Hepatocyte (in vitro differentiated cells): ENCODE measurements at regions not wholly inside any gene's neighbourhood (a gene's known extent, or its start where the extent isn't known, plus 50 kb on each side); places are given as distances from the start of the nearest gene placed in this dataset.

ENCODE experiments used
- DNase-seq: peaks from one replicate; pipeline ENCODE4 v3.0.0-alpha.2; 2016; ENCODE audit warnings: low spot score
- H2AFZ ChIP-seq: fragments of 200-600 bp; sonication (generic); 2 replicates; pipeline ENCODE4 v1.6.0; 2016; ENCODE audit warnings: antibody characterized with exemption, mild to moderate bottlenecking
- H3K27ac ChIP-seq: fragments of 200-600 bp; sonication (generic); 2 replicates; pipeline ENCODE4 v1.5.1; 2016; ENCODE audit warnings: mild to moderate bottlenecking
- H3K27me3 ChIP-seq: fragments of 200-600 bp; sonication (generic); 2 replicates; pipeline ENCODE4 v1.6.1; 2016
- H3K36me3 ChIP-seq: fragments of 200-600 bp; sonication (generic); replicated peaks from 2 replicates; pipeline ENCODE4 v1.5.1; 2016; ENCODE audit warnings: low read depth; ENCODE audit not compliant: insufficient read depth
- H3K4me1 ChIP-seq: fragments of 200-600 bp; sonication (generic); 2 replicates; pipeline ENCODE4 v1.5.1; 2016; ENCODE audit warnings: mild to moderate bottlenecking, moderate library complexity; ENCODE audit not compliant: insufficient read depth
- H3K4me2 ChIP-seq: fragments of 200-600 bp; sonication (generic); 2 replicates; pipeline ENCODE4 v1.6.0; 2016
- H3K4me3 ChIP-seq: fragments of 200-600 bp; sonication (generic); 2 replicates; pipeline ENCODE4 v1.5.1; 2016; ENCODE audit warnings: mild to moderate bottlenecking
- H3K79me2 ChIP-seq: fragments of 200-600 bp; sonication (generic); 2 replicates; pipeline ENCODE4 v1.6.0; 2017; ENCODE audit warnings: mild to moderate bottlenecking
- H3K9me2 ChIP-seq: fragments of 200-600 bp; sonication (generic); replicated peaks from 2 replicates; pipeline ENCODE4 v1.6.0; 2017; ENCODE audit warnings: mild to moderate bottlenecking; ENCODE audit not compliant: insufficient read depth
- H3K9me3 ChIP-seq: fragments of 200-600 bp; sonication (generic); 2 replicates; pipeline ENCODE4 v1.5.1; 2016; ENCODE audit warnings: low read depth, mild to moderate bottlenecking
- H4K20me1 ChIP-seq: fragments of 200-600 bp; sonication (generic); 2 replicates; pipeline ENCODE4 v1.6.0; 2016; ENCODE audit warnings: mild to moderate bottlenecking; ENCODE audit not compliant: insufficient read depth, poor library complexity, severe bottlenecking
- CTCF ChIP-seq: fragments of 200-600 bp; sonication (generic); IDR thresholded peaks from 2 replicates; pipeline ENCODE4 v1.5.1; 2016; ENCODE audit warnings: antibody characterized with exemption, mild to moderate bottlenecking; ENCODE audit not compliant: poor library complexity
- EZH2 ChIP-seq: fragments of 200-600 bp; sonication (generic); IDR thresholded peaks from 2 replicates; pipeline ENCODE4 v1.6.1; 2016; ENCODE audit warnings: antibody characterized with exemption, mild to moderate bottlenecking, borderline replicate concordance
- EZH2phosphoT487 ChIP-seq: fragments of 200-600 bp; sonication (generic); IDR thresholded peaks from one replicate; pipeline ENCODE4 v1.6.1; 2018; ENCODE audit warnings: antibody characterized with exemption, mild to moderate bottlenecking, low read depth, moderate library complexity; ENCODE audit not compliant: unreplicated experiment, severe bottlenecking
- WGBS: methylation state at CpG from one replicate; pipeline ENCODE4 v1.1.6; 2016; ENCODE audit warnings: low lambda C conversion rate; ENCODE audit errors: missing lambda C conversion rate; 5-methylcytosine and 5-hydroxymethylcytosine counted together

DNA sequence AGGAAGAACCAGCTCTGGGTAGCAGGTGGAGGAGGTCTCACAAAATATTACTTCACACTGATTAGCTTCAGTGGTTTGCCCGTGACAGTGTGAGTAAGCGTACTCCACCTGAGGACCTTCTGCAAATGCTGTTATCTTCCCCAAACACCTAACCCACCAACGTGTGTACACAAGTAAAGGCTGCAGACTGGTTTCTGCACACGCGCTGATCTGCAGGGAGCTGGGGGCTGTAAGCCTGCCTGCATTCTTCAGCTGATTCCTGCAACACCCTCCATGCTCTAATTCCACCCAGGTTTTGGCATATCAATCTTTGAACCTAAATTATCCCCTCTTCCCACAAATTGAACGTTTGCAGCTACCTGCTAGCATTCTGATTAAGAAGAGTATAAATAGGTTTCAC is 820.2 kb downstream of the TRIML1 start:
- Histone ChIP-seq H3K9me2 (no peaks in the 10 kb centered on the region), H3K9me3 (no peaks in the 10 kb centered on the region), H3K27ac (no peak overlapping the region), H3K4me2 (no peak overlapping the region), H3K36me3 (no peaks in the 10 kb centered on the region), H3K4me1 (no peaks in the 10 kb centered on the region), H3K4me3 (no peak overlapping the region), H3K27me3 (no peaks in the 10 kb centered on the region), H3K79me2 (no peaks in the 10 kb centered on the region), H4K20me1 (no peaks in the 10 kb centered on the region), H2AFZ (no peak overlapping the region)
- no peak for DNase-seq
- TF ChIP-seq CTCF, result no peak
- 55% methylated on average over 6 of the region's 6 CpGs for WGBS

- no peaks in the 10 kb centered on the region for H3K36me3 ChIP-seq
- H2AFZ ChIP-seq, result no peak overlapping the region
- H3K4me1 ChIP-seq, result no peaks in the 10 kb centered on the region
- no peak overlapping the region for H3K4me3 ChIP-seq
- no peaks in the 10 kb centered on the region for H3K9me3 ChIP-seq
- H3K4me2 ChIP-seq, result no peak overlapping the region
- H4K20me1 ChIP-seq, result no peaks in the 10 kb centered on the region
- no peaks in the 10 kb centered on the region for H3K27me3 ChIP-seq
- H3K79me2 ChIP-seq, result no peaks in the 10 kb centered on the region
- no peak for DNase-seq
- WGBS, result 48% methylated on average over 4 of the region's 4 CpGs
- TF ChIP-seq CTCF (no peak), EZH2phosphoT487 (no peak), EZH2 (no peak)
- no peak overlapping the region for H3K27ac ChIP-seq
- no peaks in the 10 kb centered on the region for H3K9me2 ChIP-seq
Observed at GRCh38 chr4:188960411-188961093, 821.3 kb downstream of the TRIML1 start.

GRCh38 chr4:188971125-188971524 is 831.9 kb downstream of the TRIML1 start:
- Histone ChIP-seq H3K79me2 (no peaks in the 10 kb centered on the region), H3K27me3 (no peaks in the 10 kb centered on the region), H3K9me2 (no peaks in the 10 kb centered on the region), H4K20me1 (no peaks in the 10 kb centered on the region), H3K4me1 (peaks cover 6% of the 10 kb centered on the region), H3K27ac (no peak overlapping the region), H3K4me3 (no peak overlapping the region), H3K36me3 (no peaks in the 10 kb centered on the region), H3K9me3 (no peaks in the 10 kb centered on the region), H3K4me2 (no peak overlapping the region), H2AFZ (no peak overlapping the region)
- 52% methylated on average over 3 of the region's 3 CpGs for WGBS
- no peak for DNase-seq
- peak; percentile 10 for TF ChIP-seq CTCF
- TF ChIP-seq EZH2, result no peak

DNA sequence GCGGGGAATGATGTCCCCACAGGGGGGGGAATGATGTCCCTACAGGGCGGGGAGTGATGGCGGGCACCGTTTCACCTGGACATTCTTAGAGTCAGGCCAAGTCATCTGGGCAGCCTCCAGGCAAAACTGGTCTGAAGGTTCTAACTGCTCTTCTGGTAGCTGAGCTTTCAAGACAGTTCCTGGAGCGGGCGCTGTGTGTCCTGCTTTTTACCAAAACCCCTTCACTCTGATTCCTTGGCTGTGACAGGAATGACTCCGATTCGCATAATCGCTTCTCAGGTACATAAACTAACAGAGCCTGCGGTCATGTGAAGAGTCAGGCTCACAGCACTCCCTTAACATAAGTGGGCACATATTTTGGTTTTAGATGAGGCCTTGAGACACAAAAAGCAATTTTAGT is 836.0 kb downstream of the TRIML1 start:
- TF ChIP-seq EZH2phosphoT487 (no peak), CTCF (no peak)
- no peak for DNase-seq
- Histone ChIP-seq H2AFZ (no peak overlapping the region), H3K79me2 (no peaks in the 10 kb centered on the region), H4K20me1 (no peaks in the 10 kb centered on the region), H3K27me3 (no peaks in the 10 kb centered on the region), H3K4me3 (no peak overlapping the region), H3K27ac (no peak overlapping the region), H3K4me2 (no peak overlapping the region), H3K9me2 (no peaks in the 10 kb centered on the region), H3K4me1 (peaks cover 13% of the 10 kb centered on the region), H3K9me3 (no peaks in the 10 kb centered on the region), H3K36me3 (no peaks in the 10 kb centered on the region)
- 98% methylated on average over 6 of the region's 10 CpGs for WGBS
